IPS-NIHi7 (cell line): ENCODE measurements at regions not wholly inside any gene's neighbourhood (a gene's known extent, or its start where the extent isn't known, plus 50 kb on each side); places are given as distances from the start of the nearest gene placed in this dataset.
A peak's percentile ranks its signal among the peaks of the same experiment; 100 is the strongest.
"Not testable (repeated sequence)": the region's sequence is repeated elsewhere in the genome, so short reads cannot be mapped to it uniquely, and the experiment has no call there.

Source experiments
- DNase-seq: peaks from one replicate; pipeline ENCODE4 v3.0.0; 2012; ENCODE audit warnings: mixed read lengths; ENCODE audit errors: extremely low spot score

- no peak for DNase-seq
These were observed 56.4 kb upstream of the XIRP2 start for GRCh38 chr2:166831930-166832329.

DNA sequence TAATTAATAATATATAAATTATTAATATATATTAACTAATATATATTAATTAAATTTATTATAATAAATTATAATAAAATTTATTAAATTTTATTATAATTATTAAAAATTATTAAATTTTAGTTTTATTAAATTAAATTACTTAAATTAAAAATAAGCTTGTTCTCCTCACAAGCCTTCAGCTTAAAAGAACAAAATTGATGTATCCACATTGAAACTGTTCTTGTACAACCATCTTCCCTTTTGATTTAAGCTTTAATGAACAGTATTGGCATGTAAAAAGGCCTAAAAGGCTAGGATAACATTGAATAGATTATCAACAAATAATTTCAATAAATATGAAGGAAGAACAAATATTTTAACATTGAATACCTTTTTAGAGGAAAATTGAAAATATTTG is 62.4 kb upstream of the XIRP2 start:
- no peak for DNase-seq

- DNase-seq: no peak
These were observed 73.9 kb upstream of the XIRP2 start for GRCh38 chr2:166814335-166814734.

DNA sequence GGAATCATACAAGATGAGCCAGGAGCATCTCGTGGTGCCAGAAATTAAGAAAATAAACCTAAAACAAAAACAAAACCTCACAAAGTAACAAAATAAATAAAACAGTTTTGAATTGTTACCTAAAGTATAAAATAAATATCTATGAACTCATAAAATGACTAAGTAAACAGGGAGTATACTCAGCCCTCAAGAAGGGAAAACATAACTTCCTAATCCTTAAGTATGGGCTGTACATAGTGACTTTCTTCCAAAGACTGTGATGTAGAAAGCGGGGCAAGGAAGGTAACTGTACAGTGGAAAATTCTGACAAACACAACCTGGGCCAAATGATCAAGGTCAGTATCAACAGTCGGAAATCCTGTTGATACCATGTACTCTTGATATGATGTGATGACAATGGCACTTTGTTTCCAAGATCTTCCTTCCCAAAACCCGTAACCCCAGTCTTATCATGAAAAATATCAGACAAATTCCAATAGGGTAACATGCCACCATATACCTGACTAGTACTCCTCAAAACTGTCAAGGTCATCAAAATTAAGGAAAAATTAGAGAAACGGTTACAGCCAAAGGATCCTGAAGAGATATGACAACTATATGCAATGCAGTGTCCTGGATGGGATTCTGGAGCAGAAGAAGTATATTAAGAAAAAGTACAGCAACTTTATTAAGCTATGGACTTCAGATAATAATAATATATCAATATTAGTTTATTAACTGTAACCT is 76.0 kb upstream of the XIRP2 start:
- DNase-seq: no peak

GRCh38 chr2:166805753-166806152 is 82.5 kb upstream of the XIRP2 start:
- DNase-seq: no peak

GRCh38 chr2:166803373-166804000 is 84.8 kb upstream of the XIRP2 start:
- no peak for DNase-seq

GRCh38 chr2:166802475-166802874 is 85.8 kb upstream of the XIRP2 start:
- no peak for DNase-seq

DNA sequence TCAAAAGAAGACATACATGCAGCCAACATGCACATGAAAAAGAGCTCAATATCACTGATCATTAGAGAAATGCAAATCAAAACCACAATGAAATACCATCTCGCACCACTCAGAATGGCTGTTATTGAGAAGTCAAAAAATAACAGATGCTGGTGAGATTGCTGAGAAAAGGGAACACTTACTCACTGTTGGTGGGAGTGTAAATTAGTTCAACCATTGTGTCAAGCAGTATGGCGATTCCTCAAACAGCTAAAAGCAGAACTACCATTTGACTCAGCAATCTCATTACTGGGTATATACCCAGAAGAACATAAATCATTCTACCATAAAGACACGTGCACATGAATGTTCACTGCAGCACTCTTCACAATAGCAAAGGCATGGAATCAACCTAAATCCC is 95.5 kb upstream of the XIRP2 start:
- no peak for DNase-seq

DNA sequence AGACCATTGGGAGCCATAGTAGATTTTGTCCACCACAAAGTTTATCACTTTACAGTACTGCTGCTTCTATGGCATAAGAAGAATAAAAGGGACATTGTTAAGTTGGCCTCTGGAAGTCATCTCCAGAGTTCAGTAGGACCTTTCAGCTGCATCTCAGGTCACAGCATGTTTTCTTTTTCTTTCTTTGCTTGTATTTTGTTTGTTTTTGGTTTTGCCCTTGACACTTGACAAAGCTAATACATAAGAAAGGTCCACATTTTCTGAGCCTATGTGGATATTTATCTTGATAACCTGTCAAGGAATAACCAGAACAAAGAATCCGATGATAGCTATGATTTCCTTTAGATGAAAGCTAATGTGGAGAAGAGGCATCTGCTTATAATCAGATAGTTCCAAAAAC is 101.6 kb upstream of the XIRP2 start:
- DNase-seq: no peak

DNA sequence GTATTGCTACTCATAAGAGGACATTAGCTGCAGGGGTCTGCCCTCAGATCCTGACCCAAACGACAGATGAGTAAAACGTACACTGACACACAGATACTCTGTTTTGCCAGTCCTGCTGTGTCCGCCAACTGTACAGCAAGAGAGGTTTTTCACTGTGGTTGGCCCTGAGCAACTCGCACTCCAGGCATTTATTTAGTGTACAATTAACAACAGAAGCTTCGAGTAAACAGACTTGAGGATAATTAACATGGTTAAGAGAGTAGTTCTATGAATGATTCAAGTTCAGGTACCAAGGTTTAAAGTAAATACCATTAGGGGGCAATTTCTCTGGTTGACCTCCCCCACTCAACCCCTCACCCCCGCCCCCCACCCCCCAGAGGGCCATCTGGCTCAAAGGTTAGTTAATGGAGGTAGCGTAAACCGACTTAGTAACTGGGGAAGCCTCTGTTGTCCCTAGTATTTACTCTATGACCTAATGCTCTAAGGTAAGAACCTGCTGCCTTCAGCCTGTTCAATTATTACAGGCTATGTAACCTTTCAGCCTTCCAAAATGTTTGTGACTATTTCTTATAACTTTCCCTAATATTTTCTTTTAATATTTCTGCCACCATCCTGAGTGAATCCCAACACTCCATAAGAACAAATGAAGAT is 103.9 kb upstream of the XIRP2 start:
- no peak for DNase-seq

DNA sequence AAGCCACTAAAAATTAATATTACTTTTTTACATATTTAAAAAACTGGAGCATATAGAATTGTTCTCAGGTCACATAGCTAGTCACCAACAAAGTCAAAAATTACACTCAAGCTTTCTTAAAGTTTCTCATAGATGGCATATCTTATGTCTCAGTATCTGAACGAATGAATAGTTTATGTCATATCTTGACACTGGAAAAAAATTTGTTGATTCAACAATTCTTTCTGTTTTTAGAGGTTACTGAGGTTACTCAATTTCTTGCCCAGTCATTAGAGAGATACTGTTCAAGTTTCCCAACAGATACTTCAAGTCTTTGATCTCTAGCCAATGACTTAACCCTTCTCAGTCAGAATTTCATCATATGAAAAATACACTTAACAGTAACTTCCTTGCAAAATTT is 113.1 kb upstream of the XIRP2 start:
- DNase-seq: no peak

- no peak for DNase-seq
These were observed 114.9 kb upstream of the XIRP2 start for GRCh38 chr2:166773308-166773949.

- no peak for DNase-seq
These were observed 119.7 kb upstream of the XIRP2 start for GRCh38 chr2:166768393-166769123.

DNA sequence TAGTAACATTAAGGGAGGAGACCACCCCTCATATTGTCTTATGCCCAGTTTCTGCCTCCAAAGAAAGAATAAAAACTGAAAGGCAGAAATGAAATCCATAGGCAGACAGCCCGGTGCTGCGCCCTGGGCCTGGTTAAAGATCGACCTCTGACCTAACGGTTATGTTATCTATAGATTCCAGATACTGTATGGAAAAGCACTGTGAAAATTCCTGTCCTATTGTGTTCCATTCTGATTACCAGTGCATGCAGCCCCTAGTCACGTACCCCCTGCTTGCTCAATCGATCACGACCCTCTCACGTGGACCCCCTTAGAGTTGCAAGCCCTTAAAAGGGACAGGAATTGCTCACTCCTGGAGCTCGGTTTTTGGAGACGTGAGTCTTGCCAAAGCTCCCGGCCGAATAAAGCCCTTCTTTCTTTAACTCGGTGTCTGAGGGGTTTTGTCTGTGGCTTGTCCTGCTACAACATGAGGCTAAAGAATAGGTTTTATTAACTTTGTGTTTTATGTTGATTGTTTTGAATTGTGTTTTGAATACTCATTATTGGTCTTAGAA is 121.4 kb upstream of the XIRP2 start:
- DNase-seq: not testable (repeated sequence)

GRCh38 chr2:166766220-166766619 is 122.1 kb upstream of the XIRP2 start:
- no peak for DNase-seq

DNA sequence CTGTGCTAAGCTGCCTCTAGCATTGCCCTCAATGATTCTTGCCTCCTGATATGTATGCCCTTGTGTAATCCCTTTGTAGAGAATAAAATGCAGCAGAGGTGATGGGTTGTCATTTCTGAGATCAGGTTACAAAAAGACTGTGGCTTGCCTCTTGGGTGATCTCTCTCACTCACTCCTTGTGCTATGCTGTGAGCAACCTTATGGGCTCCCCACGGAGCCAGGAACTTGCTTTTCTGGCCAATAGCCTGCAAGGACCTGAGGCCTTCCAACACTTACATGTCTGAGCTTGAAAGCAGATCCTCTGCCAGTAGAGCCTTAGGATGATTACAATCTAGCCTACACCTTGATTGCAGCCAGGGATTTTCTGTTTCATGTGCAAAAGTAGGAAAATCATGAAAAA is 123.1 kb upstream of the XIRP2 start:
- peak; percentile 26 for DNase-seq

DNA sequence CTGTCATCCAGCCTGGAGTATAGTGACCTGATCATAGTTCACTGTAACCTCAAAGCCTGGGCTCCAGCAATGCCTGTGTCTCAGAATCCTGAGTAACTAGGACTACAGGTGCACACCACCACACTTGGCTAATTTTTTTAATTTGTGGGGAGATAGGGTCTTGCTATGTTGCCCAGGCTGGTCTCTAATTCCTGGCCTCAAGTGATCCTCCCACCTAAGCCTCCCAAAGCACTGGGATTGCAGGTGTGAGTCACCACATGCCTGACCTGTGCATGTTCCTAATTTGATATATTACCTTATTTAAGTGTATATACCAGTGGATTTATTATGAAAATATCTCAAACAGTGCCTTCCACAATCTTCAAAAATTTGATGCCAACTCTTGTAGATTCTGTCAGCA is 123.6 kb upstream of the XIRP2 start:
- DNase-seq: no peak

GRCh38 chr2:166764216-166764615 is 124.1 kb upstream of the XIRP2 start:
- peak; percentile 29 for DNase-seq

- DNase-seq: no peak
These were observed 125.5 kb upstream of the XIRP2 start for GRCh38 chr2:166762746-166763145.

DNA sequence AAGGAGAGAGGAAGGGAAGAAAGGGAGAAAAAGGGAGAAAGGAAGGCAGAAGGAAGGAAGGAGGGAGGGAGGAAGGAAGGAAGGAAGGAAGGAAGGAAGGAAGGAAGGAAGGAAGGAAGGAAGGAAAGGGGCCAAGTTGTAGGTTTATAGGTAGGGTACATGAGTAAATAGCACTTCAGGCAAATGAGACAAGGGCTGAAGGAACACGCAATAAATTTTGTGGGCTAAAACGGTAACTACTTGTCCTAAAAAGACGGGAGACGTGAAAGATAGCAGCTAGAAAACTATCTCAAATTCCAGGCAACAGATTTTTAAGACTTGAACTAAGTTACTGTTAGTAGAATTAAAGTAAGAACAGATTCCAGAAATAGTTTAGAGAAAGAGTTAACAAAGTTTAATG is 129.3 kb upstream of the XIRP2 start:
- no peak for DNase-seq

GRCh38 chr2:166750624-166751023 is 137.7 kb upstream of the XIRP2 start:
- no peak for DNase-seq

DNA sequence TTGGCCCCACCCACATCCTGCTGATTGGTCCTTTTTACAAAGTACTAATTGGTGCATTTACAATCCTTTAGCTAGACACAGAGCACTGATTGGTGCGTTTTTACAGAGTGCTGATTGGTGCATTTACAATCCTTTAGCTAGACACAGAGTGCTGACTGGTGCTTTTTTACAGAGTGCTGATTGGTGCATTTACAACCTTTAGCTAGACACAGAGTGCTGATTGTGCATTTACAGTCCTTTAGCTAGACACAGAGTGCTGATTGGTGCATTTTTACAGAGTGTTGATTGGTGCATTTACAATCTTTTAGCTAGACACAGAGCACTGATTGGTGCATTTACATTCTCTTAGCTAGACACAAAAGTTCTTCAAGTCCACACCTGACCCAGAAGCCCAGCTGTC is 144.2 kb upstream of the XIRP2 start:
- not testable (repeated sequence) for DNase-seq
